CD14-positive monocyte (primary cell): ENCODE measurements at regions not wholly inside any gene's neighbourhood (a gene's known extent, or its start where the extent isn't known, plus 50 kb on each side); places are given as distances from the start of the nearest gene placed in this dataset.

Source experiments
- DNase-seq, 3 donors: peaks; one replicate each; pipeline ENCODE4 v3.0.0-alpha.2; 2011 to 2022
- H2AFZ ChIP-seq: 2 replicates; pipeline ENCODE4 v1.6.0; 2012; ENCODE audit warnings: mild to moderate bottlenecking, low read depth, low read length, inconsistent platforms; ENCODE audit not compliant: insufficient read depth, poor library complexity, severe bottlenecking
- H3K27ac ChIP-seq, 2 donors: 1 replicate in 1 of 2; 2 replicates in 1 of 2; pipeline ENCODE4 v1.5.1; 2012 to 2013; ENCODE audit warnings: low read length in 2 of 2, control low read depth in 1 of 2, inconsistent platforms in 1 of 2, low read depth in 1 of 2, mild to moderate bottlenecking in 1 of 2
- H3K27me3 ChIP-seq, 2 donors: one replicate each; pipeline versions ENCODE4 v1.6.0 to v1.6.1; 2011 to 2013; ENCODE audit warnings: low read length in 2 of 2; ENCODE audit not compliant: control insufficient read depth in 2 of 2, insufficient read depth in 2 of 2
- H3K36me3 ChIP-seq, 2 donors: replicated peaks in 1 of 2; 1 replicate in 1 of 2; 2 replicates in 1 of 2; pipeline versions ENCODE4 v1.5.1 to v1.6.1; 2012 to 2013; ENCODE audit warnings: low read length in 2 of 2, control low read depth in 1 of 2, inconsistent platforms in 1 of 2, mild to moderate bottlenecking in 1 of 2; ENCODE audit not compliant: insufficient read depth in 2 of 2, control insufficient read depth in 1 of 2
- H3K4me1 ChIP-seq, 2 donors: 1 replicate in 1 of 2; 2 replicates in 1 of 2; pipeline versions ENCODE4 v1.5.1 to v1.6.1; 2012 to 2013; ENCODE audit warnings: low read length in 2 of 2, control low read depth in 1 of 2, inconsistent platforms in 1 of 2, mild to moderate bottlenecking in 1 of 2, moderate library complexity in 1 of 2; ENCODE audit not compliant: insufficient read depth in 2 of 2, control insufficient read depth in 1 of 2
- H3K4me2 ChIP-seq: replicated peaks from 2 replicates; pipeline ENCODE3; 2012; ENCODE audit warnings: low read length, moderate library complexity, mild to moderate bottlenecking; ENCODE audit not compliant: poor library complexity, severe bottlenecking; ENCODE audit errors: extremely low read depth
- H3K4me3 ChIP-seq, 3 experiments: fragments of 200-600 bp in 1 of 3; sonication (generic) in 1 of 3; replicated peaks in 1 of 3; 1 replicate in 2 of 3; 2 replicates in 1 of 3; pipeline ENCODE4 v1.5.1; 2011 to 2013; ENCODE audit warnings: low read length in 3 of 3, mild to moderate bottlenecking in 3 of 3, control low read depth in 2 of 3, low read depth in 2 of 3, inconsistent platforms in 1 of 3, moderate library complexity in 1 of 3
- H3K79me2 ChIP-seq: 2 replicates; pipeline ENCODE4 v1.6.0; 2012; ENCODE audit warnings: mild to moderate bottlenecking, control low read depth, inconsistent platforms, low read length, moderate library complexity; ENCODE audit not compliant: insufficient read depth
- H3K9ac ChIP-seq: 2 replicates; pipeline ENCODE4 v1.6.0; 2017; ENCODE audit warnings: low read length, mild to moderate bottlenecking; ENCODE audit not compliant: insufficient read depth, poor library complexity, severe bottlenecking
- H3K9me3 ChIP-seq, 2 donors: replicated peaks in 1 of 2; 1 replicate in 1 of 2; 2 replicates in 1 of 2; pipeline versions ENCODE4 v1.5.1 to v1.6.1; 2012 to 2013; ENCODE audit warnings: low read length in 2 of 2, control low read depth in 1 of 2; ENCODE audit not compliant: control insufficient read depth in 1 of 2, insufficient read depth in 1 of 2
- H4K20me1 ChIP-seq: 2 replicates; pipeline ENCODE4 v1.6.0; 2012; ENCODE audit warnings: mild to moderate bottlenecking, low read length, control low read depth, moderate library complexity; ENCODE audit not compliant: insufficient read depth
- H3K27ac Mint-ChIP-seq, 7 donors: one replicate each; pipeline ENCODE4 v1.8.0; 2020; ENCODE audit warnings: mild to moderate bottlenecking in 7 of 7, mixed read lengths in 7 of 7, moderate library complexity in 6 of 7, inconsistent platforms in 2 of 7
- H3K27me3 Mint-ChIP-seq, 3 donors: one replicate each; pipeline ENCODE4 v1.8.0; 2021 to 2022; ENCODE audit warnings: low read depth in 3 of 3, mild to moderate bottlenecking in 3 of 3, mixed read lengths in 3 of 3, moderate library complexity in 3 of 3, inconsistent platforms in 1 of 3
- H3K36me3 Mint-ChIP-seq, 2 donors: one replicate each; pipeline ENCODE4 v1.8.0; 2020; ENCODE audit warnings: mixed read lengths in 2 of 2, inconsistent platforms in 1 of 2, mild to moderate bottlenecking in 1 of 2
- H3K4me1 Mint-ChIP-seq: one replicate; pipeline ENCODE4 v1.8.0; 2020; ENCODE audit warnings: mild to moderate bottlenecking, mixed read lengths
- H3K4me3 Mint-ChIP-seq, 2 donors: one replicate each; pipeline ENCODE4 v1.8.0; 2020; ENCODE audit warnings: mild to moderate bottlenecking in 2 of 2, mixed read lengths in 2 of 2, moderate library complexity in 1 of 2
- H3K9me3 Mint-ChIP-seq, 7 donors: one replicate each; pipeline ENCODE4 v1.8.0; 2020 to 2022; ENCODE audit warnings: mixed read lengths in 7 of 7, mild to moderate bottlenecking in 6 of 7, moderate library complexity in 6 of 7, inconsistent platforms in 2 of 7
- CTCF ChIP-seq: fragments of 200-600 bp; IDR thresholded peaks from one replicate; pipeline ENCODE4 v1.8.0; 2022; ENCODE audit warnings: antibody characterized with exemption, mild to moderate bottlenecking
- WGBS: methylation state at CpG from one replicate; pipeline ENCODE4 v1.1.5; 2013; ENCODE audit warnings: missing lambda C conversion rate; ENCODE audit not compliant: insufficient coverage; 5-methylcytosine and 5-hydroxymethylcytosine counted together
- intact Hi-C, 2 donors: fragments of 100-400 bp; cut with micrococcal nuclease; formaldehyde crosslinking; loops; one replicate each; pipeline versions ENCODE4 v1.15.0 to v1.15.1; 2023

DNA sequence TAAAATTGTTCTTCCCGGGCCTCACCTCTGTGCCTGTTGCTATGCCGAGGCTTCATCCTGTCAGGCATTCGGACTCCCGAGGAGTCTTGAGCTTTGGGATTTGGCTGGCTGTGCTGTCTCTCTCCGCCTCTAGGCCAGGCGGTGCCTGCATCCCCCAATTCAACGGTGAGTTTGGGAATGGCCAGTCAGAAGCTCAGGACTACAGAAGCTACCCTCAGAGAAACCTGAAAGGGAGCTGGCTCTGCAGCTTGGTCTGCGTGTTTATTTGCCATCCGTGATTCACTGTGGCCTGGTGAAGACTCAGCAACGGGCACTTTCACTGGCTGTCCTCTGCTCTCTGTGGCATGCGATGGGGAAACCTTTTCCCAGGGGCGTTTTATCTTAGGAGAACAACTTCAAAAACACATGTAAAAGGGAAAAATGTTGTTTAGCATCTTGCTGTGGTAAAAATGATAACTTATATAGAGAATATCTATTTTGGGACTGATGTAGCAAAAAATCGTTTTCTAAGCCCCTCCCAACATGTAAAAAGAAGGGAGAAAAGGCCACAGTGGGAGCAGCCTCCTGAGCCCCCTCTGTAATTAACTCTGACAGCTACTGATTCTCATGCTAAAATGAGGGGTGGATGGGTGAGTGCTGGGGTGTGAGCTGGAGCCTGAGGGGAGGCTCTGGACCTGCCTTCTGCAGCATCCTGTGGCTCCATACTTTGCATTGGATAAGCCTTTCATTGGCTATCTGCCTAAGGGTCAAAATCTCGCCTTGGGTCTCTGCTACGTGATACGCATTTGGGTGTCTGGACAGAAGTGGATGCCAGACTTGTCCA, 103.4 kb upstream of the KLHL25 start:
- Histone ChIP-seq H2AFZ (no peak overlapping the region), H3K36me3 (no peaks in the 10 kb centered on the region), H3K4me1 (no peaks in the 10 kb centered on the region), H3K4me3 (no peak overlapping the region), H4K20me1 (no peaks in the 10 kb centered on the region), H3K9ac (no peak overlapping the region), H3K27ac (no peak overlapping the region), H3K27me3 (no peaks in the 10 kb centered on the region), H3K79me2 (no peaks in the 10 kb centered on the region), H3K9me3 (no peaks in the 10 kb centered on the region), H3K4me2 (no peak overlapping the region)
- Mint-ChIP-seq H3K27ac (no peak overlapping the region), H3K4me1 (no peaks in the 10 kb centered on the region), H3K9me3 (peaks cover 0 to 3% (median 0%) of the 10 kb centered on the region in 7 donors), H3K4me3 (no peak overlapping the region), H3K36me3 (no peaks in the 10 kb centered on the region), H3K27me3 (peaks cover 5 to 14% (median 9%) of the 10 kb centered on the region in 3 donors)
- no peak for TF ChIP-seq CTCF
- intact Hi-C loops: no loop called here
- DNase-seq: no peak
- 51% methylated on average over 13 of the region's 16 CpGs for WGBS

GRCh38 chr15:85899927-85900326, 105.2 kb upstream of the KLHL25 start:
- no peaks in the 10 kb centered on the region for H3K9me3 ChIP-seq
- no peaks in the 10 kb centered on the region for H3K79me2 ChIP-seq
- no peak overlapping the region for H3K4me3 ChIP-seq
- Mint-ChIP-seq H3K4me1 (no peaks in the 10 kb centered on the region), H3K4me3 (no peak overlapping the region), H3K27ac (no peak overlapping the region), H3K36me3 (no peaks in the 10 kb centered on the region), H3K9me3 (peaks cover 0 to 3% (median 0%) of the 10 kb centered on the region in 7 donors), H3K27me3 (peaks cover 7 to 13% (median 10%) of the 10 kb centered on the region in 3 donors)
- no peak overlapping the region for H3K4me2 ChIP-seq
- no peak for TF ChIP-seq CTCF
- no peaks in the 10 kb centered on the region for H3K4me1 ChIP-seq
- intact Hi-C loops: no loop called here
- no peak overlapping the region for H3K9ac ChIP-seq
- no peak overlapping the region for H2AFZ ChIP-seq
- no peaks in the 10 kb centered on the region for H4K20me1 ChIP-seq
- 70% methylated on average over 8 of the region's 9 CpGs for WGBS
- no peak overlapping the region for H3K27ac ChIP-seq
- no peaks in the 10 kb centered on the region for H3K36me3 ChIP-seq
- H3K27me3 ChIP-seq: no peaks in the 10 kb centered on the region
- DNase-seq: no peak
